GM19372 (cell line): ENCODE measurements at regions not wholly inside any gene's neighbourhood (a gene's known extent, or its start where the extent isn't known, plus 50 kb on each side); places are given as distances from the start of the nearest gene placed in this dataset.

ENCODE experiments used
- ATAC-seq: cut with Tn5 transposase; IDR thresholded peaks from one replicate; pipeline ENCODE4 v1.9.1; 2021; ENCODE audit warnings: mild to moderate bottlenecking, low read depth, moderate library complexity; ENCODE audit not compliant: unreplicated experiment

- no peak for ATAC-seq
Measured at GRCh38 chr11:19493446-19494213, 219.0 kb upstream of the NAV2 start.

DNA sequence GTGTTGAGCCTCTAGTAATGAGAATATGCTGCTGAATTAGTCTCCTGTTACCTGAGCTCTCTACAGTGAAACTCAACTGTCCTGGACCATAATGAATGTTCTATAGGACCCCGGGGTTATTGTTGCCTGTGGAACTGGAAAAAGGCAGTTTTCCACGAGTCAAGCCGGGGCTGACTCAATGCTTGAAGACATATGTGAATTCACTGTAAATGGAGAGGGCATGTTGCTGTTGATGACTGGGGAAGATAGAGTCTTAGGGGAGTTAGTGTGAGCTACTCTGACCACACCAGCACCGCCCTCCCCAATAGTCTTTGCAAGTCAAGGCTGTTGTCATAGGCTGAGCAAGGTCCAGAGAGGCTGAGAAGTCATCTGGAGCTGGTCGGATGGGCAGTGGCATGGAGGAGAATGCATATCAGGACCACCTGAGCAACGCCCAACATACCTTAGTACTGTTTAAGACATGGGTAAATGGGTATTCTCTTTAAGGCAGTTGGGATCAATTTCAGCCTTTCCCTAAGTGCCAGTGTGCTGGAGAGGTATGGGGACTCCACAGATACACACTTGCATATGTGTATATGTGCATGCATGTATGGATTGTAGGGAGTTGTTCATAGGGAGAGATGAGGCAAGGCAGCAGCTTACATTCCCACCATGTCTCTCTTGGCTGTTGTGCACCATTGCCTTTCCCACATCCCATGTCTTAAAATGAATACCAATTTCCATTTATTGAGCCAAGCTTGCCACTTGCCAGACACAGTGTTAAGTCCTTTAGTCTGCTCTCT, 230.1 kb upstream of the NAV2 start:
- no peak for ATAC-seq

GRCh38 chr11:19480540-19480939, 232.1 kb upstream of the NAV2 start:
- ATAC-seq, result no peak

- ATAC-seq, result no peak
Measured at GRCh38 chr11:19478891-19479290, 233.7 kb upstream of the NAV2 start.

- ATAC-seq, result no peak
Measured at GRCh38 chr11:19474954-19475721, 234.4 kb upstream of the E2F8 start.

GRCh38 chr11:19474211-19474610, 233.5 kb upstream of the E2F8 start:
- ATAC-seq, result no peak

DNA sequence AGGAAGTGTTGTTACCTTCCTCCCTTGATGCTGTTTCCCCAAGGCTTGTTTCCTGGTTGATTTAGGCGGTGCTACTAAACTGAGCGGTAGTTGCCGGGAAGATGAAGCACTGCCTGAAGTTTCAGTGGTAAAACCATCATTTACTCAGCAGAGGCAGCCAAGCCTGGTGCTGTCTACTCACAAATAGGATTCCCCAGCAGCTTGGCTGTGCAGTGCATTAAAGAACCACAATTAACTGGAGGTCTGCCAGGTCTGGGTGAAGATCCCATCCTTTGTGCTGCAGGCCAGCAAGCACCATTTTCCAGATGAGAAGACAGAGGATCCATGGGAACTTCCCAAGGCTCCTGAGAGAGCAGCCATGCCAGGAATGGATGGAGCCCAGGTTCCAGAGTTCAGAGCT, 231.9 kb upstream of the E2F8 start:
- no peak for ATAC-seq

DNA sequence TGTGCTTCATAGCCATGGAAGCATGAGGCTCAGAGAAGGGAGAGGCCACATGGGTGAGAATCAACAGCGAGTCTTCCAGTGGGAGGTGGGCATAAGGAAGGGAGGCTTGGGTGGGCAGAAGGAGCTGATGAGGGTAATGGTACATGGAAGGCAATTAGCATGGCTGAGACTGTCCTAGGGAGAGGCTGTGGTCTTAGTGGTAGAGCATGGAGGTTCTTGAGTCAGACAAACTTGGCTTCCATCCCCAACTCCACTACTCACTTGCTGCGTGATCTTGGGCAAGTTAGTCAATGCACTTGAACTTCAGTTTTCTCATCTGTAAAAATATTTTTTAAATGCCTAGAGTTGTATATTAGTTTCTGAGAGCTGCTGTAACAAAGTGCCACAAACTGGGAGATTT, 227.2 kb upstream of the E2F8 start:
- no peak for ATAC-seq

DNA sequence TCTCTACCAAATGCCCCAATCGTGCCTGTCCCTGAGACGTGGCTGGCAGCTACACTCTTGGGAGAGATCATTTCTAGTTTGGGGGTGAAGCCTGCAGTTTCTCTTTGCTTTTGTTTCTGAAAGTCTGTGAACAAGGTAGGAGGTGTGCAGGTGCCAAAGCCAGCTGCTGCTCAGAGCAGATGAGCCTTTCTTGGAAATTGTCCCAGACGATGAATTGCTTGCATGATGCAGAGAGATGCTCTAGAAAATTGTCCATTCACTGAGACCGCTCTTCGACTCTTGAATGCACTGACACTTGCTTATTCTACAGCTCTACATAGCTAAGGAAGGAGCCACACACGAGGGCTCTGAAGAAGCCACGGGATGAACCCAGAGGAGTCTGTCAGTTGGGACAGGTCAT, 225.6 kb upstream of the E2F8 start:
- ATAC-seq, result no peak

DNA sequence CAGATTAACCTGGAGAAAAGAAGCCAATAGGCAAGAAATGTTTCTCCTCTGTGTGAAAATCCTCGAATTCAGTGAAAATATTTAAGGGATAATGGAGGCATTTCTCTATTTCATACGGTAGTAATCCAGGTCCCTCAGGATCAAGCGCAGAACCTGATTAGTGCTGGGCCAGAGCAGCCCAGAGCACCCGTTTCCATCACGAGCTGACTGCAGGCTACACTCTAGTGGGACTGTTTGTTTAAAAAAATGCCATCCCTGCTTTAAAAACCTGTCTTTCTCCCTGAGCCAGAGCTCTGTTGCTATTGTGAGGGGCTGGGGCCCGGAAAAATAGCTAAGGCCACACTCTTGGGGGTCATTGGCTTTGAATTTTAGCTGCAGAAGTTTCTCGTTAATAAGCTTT, 223.2 kb upstream of the E2F8 start:
- no peak for ATAC-seq

DNA sequence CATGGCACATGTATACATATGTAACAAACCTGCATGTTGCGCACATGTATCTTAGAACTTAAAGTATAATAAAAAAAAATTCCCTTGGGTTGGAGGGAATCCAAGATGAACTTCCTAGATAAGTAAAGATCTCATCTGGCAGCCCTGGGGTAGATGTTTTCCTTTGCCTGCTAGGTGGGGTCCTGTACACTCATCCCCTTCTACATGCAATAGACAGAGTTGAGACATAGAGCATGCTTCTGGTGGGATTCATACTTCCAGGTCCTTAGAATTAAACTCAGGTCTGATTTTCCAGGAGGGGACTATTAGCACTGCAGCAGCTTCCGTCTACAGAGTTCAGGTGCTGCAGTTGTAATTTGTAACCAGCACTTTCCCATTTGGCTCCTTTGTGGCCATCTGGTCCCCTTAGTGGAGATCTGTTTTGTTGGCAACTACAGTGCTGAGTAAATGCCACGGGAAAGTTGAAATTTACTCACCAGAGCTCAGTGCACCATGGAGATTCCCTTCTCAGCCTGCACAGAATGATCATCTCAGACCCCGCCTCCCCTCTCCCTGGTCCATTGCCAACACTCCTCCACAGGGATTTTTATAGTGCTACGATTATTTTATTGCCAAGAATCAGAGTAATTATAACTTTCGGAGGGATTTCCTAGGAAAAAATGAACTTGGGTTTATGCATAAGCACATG, 220.1 kb upstream of the E2F8 start:
- ATAC-seq, result no peak

- ATAC-seq, result no peak
Measured at GRCh38 chr11:19459240-19459639, 218.5 kb upstream of the E2F8 start.

DNA sequence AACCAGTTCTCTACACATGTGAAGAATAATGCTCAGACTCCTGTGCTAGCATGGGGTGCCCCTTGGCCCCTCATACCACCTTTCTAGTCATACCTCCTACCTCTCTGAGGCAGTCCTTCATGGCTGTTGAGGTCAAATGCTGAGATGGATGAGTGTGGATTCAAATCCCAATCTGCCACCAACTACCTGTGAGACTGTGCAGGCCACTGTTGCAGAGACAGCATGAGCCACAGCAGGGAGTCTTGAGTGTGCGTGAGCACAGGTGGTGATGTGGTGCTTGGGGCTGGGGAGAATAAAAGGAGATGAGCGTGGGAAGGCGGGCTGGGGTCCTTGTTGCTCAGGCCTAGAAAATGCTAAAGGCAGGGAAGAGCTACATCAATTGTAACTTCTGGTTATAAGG, 218.0 kb upstream of the E2F8 start:
- no peak for ATAC-seq

DNA sequence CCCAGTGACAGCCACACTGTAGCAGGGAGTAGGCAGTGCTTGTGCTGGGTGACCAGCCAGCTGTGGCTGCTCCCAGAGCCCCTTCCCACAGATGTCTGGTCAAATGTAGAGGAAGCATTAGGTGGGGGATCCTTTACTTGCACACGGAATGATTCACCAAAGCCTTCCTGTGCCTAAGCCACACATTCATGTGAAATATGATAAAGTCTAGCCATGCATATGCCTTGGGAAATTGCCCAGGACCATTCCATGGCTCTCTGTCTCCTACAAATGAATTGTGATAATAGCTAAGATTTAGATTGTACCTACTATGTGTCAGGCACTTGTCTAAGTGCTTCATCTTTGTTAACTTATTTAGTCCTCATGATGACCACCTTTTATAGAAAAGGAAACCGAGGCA, 217.5 kb upstream of the E2F8 start:
- ATAC-seq, result no peak

DNA sequence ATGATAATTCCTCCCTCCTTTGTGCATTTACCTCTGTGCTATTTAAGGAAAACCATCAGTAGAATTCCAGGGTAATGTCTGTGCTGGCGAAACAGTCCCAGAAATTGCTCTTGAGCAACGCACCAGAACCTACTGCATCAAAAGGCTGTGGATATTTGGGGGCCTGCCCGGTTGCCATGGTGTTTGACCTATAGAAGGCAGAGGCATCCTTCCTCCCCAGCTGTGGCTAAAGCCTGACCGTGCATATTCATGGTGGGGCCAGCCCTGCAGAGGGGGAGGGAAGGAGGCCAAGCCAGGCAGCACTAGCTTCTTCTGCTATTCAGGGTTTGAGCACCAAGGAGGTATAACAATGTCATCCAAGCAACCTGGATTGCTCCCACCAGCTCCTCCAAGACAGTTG, 215.0 kb upstream of the E2F8 start:
- no peak for ATAC-seq

GRCh38 chr11:19453651-19454257, 213.0 kb upstream of the E2F8 start:
- no peak for ATAC-seq

DNA sequence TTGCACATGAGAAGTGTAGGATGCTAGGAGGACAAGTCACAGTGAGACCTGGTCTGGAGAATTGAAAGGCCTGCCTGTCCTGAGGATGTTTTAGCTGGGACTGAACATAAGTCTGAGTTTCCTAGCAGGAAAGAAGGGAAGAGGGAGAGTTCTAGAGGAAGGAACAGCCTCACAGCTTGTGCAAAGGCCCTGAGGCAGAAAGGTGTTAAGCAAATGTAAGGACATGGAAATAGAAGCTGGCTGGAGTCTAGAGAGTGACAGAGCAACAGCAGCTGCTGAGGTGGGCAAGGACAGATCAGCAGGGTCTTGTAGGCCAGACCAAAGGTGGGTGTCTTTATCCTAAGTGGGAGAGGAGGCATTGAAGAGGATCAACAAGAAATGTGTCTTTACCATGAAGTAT, 210.9 kb upstream of the E2F8 start:
- ATAC-seq, result no peak

DNA sequence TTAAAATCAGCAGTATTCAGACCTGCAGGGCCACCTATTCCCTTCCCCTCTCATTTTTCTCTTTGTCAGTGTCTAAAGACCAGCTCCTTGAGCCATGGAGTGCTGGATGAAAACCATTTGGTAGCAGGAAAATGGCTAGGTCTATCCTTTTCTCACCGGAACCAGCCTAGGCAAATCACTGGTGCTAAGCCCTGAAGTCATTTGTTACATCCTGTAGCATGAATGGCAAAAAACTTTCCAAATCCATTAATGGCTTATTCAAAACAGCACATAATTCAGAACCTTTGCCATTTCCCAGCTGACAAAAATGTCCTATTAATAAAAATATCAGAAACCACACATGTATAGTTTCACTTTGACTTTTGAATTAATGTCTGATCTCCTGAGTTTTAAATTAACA, 209.5 kb upstream of the E2F8 start:
- no peak for ATAC-seq

DNA sequence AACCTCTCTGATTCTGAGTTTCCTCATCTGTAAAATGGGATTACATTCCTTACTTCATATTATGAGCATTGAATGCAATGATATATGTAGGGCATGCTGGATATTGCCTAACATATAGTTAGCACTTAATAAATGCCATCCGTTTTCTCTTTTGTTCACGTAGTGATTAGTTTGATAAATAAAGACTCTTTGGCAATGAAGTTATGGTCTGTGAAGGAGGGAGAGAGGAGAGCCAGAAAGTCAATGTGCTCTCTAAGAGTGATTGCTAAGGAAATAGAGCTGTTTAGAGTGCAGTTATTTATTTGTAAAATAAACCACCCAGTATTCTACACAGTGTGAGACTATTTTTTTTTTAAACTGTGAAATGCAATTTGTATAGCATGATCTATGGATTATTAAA, 207.9 kb upstream of the E2F8 start:
- no peak for ATAC-seq

DNA sequence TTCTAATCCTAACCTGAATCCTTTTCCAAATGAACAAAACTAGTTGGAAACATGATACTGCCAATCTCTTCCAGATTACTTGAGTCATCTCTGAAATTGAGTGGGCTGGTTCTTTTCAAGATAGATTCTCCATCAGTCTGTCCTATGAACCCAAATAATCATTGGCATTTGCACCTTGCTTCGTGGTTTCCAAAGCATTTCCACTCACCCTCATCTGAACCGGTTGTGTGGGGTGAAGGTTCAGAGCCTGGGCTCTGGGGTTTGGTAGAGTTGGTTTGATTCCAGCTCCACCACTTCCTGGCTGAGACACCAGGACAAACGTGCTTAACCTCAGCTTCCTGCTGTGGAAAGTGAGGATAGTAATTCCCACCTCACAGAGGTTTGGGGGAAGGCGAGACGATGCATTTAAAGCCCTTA, 206.4 kb upstream of the E2F8 start:
- no peak for ATAC-seq
